ENCODE measurements at regions not wholly inside any gene's neighbourhood (a gene's known extent, or its start where the extent isn't known, plus 50 kb on each side); places are given as distances from the start of the nearest gene placed in this dataset.

DNA sequence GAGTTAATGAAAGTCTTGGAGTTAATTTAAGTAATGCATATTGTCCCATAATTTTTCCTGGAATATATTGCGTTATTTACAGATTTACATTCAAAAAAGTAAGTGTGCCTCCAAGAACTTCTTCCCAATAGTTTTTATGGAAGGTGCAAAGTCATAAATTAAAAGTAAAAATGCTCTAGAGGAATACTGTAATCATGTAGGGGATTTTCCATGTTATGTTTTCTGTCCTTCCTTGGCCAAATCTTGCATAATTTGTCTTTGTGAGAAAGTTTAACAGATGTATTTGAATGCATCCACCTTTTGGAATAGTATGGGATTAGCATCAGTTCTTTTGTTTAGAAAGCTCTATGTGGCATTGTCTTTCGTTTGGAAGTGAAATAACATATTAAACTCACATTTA lies 144.1 kb upstream of the GIMD1 start:
- no peak for DNase-seq

DNA sequence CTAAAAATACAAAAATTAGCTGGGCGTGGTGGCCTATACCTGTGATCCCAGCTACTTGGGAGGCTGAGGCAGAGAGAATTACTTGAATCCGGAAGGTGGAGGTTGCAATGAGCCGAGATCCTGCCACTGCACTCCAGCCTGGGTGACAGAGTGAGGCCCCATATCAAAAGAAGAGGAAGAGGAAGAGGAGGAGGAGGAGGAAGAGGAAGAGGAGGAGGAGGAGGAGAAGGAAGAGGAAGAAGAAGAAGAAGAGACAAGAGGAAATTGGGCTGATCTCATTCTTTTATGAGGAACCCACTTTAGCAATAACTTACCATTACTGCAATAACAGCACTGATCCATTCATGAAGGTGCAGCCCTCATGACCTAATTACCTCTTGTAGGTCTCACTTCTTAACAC lies 138.9 kb upstream of the GIMD1 start:
- DNase-seq, result no peak

DNA sequence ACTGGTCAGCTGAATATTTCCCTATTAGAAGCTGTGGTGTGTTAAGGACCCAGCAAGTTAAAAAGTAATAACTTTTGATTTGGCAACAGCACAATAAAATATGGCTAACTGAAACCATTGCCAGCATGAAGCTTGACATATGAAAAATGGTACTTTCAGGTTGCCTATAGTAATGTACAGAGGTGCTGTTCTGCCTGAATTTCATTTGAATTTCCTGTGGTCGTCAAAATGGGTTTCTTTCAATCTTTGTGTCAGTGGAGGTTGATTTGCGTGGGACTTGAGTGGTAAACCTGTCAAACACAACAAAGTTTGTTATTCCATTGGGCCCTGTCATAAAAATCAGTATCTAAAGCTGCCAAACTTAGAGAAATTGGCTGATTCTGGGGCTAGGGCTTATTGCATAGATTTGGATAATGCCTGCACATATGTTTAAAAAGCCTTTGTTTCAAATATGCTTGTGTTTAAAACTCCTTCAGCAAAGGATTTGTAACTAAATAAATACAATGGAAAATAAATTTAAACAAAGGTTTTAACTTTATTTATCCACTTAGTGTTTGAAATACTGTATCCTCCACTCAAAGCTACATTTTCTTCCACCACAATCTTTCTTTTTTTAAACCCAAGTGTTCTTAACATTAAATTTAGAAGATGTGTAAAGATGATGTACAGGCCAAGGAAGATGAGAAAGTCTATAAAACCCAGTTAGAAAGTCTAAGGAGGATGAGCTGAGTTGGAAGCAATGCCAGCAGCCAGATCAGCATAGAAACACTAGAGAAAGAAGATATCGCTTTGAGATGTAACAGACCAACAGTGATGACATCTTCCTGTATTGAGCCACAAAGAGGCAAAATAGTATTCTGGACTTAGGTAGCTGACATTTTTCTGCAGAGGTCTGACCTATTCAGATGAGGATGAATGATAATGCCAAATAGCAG lies 134.8 kb upstream of the GIMD1 start:
- no peak for DNase-seq

DNA sequence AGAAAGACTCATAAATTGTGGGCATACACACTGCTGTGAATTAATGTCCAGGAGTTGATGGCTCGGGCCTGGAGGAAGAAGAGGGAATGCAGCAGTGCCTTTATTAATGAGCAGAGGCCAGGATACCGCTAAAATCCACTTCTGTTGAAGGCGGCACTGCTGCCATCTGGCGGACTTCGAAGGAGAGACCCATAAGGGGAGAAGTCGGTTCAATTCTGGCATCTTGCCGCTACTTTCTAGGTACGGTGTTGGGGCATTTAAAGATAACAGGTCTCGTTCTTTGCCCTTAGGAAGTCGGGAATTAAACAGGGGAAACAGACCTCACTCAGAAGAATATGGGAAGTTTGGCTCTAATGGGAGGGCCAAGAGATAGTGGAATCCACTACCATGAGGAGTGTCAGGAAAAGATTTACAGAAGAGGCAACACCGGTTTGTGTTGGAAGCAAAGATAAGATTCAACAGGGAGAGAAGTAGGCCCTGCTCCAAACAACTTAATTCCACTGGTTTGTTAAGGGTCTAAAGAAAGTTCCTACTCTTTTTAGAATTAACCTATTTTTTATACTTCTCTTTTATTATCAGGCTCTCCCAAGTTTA lies 133.6 kb upstream of the GIMD1 start:
- DNase-seq, result peak; percentile 17

DNA sequence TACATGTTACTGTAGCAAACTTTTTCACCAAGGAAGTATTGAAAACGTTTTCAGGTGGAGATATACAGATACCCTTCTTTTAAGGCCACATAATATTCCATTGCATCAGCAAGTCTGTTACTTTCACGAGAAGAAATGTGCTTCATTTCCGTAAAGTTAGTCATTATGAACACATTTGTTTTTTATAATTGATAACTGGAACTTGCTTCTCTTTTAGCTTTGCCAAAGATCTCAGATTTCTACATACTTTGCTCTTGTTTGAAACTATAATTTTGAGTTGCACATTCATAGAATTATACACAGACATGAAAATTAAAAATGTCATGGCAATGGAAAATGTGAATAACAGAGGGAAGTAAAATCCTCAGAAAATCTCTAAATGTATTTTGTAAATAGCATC lies 128.7 kb upstream of the GIMD1 start:
- no peak for DNase-seq

DNA sequence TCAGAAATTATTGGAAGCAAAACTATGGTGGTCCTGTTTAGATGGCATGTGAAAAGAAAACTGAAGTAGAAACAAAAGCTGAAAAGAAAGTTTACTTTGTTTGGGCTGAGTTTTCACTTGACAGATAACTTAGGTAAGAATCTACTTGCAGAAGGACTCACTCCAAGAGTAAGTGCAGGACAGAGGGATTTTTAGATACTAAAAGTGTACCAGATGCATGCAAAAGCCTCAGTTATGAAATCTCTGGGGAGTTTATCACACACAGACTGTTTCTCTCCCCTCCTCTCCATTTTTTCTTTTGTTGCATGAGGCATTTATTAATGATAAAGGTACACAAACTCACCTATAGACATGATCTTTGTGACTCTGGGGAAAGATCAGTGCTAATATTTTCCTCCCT lies 127.5 kb upstream of the GIMD1 start:
- no peak for DNase-seq

DNA sequence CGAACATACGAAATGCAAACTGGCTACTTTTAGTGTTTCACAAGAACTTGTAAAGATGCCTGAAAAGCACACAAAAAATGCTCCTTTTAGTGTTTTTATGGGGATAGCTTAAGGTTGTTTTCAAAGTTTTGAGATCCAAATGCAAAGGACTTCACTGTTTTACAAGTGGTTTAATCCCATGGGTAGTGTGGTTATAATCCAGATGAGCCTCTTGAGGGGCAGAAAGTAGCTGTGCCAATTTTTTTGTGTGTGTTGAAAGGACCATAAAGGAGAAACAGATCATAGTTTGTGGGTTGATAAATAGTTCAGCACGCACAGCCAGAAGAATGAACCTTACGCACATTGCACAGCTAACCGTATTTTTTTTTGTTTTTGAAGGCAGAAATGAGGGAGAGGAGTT lies 126.9 kb upstream of the GIMD1 start:
- DNase-seq, result no peak

DNA sequence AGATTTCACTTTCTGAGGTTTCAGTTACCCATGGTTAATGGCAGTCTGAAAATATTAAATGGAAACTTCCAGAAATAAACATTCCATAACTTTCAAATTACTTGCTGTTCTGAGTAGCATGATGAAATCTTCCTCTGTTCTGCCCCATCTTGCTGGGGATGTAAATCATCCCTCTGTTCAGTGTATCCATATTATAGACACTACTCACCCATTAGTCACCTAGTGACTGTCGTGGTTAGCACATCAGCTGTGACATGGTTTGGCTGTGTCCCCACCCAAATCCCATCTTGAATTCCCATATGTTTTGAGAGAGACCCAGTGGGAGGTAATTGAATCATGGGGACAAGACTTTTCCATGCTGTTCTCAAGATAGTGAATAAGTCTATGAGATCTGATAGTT lies 125.5 kb upstream of the GIMD1 start:
- DNase-seq, result no peak

DNA sequence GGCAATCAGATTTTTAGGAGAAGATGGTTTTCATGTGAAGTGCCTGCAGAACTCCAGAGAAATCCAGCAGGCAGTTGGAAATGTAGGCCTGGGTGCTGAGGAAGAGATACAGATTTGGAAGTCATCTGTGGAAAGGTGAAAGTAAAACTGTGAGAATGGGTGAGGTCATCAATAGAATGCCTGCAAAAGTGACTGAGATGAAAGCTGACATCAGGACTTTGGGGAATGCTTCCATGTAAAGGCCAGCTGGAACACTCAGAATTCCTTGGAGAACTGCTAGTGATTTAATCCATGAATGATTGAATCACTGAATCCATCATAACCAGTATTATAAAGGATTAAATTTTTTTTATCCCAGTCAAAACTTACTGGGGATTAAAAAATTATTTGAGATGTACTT lies 124.5 kb upstream of the GIMD1 start:
- DNase-seq, result no peak

DNA sequence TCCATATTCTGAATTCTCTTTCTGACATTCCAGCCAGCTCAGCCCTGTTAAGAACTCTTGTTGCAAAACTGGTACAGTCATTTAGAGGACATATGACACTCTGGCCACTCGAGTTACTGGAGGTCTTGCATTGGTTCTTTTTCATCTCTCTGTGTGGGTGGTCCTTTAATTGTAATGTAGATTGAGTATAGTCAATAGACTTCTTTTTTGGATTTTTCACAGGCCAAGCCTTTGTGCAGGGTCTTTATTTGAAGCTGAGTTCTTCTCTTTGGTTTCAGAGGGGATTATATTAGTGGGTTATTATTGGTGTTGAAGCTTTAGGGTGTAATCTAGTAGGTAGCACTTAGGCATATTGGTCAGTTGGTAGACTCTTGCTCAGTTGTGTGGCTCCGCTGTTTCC lies 118.0 kb upstream of the GIMD1 start:
- DNase-seq, result no peak

DNA sequence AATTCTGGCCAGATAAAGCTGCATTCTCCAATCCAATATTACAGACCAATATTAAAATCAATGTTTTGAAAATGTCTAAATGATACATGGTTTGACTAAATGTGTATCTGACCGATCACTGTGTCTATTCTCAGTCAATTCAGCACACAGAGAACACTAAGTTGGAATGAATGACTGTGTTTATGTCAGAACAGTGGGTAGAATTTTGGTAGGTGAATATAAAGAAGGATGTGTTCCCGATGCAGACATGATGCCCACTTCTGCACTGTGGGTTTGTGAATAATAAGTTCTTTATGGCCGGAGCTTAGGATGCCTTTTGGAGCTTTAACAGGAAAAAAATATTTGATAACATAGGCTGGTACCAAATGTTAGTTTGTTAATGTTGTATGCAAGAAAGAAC lies 113.2 kb upstream of the GIMD1 start:
- no peak for DNase-seq

DNA sequence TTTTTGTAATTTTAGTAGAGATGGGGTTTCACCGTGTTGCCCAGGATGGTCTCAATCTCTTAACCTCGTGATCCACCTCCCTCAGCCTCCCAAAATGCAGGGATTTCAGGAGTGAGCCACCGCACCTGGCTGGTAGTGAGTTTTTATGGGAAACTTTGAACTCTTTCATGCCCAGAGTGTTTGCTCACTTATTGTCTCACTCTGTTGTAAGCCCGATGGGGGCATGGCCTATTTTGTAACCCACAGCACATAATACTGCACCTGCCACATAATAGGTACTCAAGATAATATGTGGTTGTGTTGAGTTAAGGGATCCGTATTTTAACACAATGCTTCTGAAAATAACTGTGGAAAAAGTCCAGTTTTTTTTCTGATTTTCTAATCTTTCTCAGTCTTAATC lies 109.6 kb upstream of the GIMD1 start:
- DNase-seq, result no peak

DNA sequence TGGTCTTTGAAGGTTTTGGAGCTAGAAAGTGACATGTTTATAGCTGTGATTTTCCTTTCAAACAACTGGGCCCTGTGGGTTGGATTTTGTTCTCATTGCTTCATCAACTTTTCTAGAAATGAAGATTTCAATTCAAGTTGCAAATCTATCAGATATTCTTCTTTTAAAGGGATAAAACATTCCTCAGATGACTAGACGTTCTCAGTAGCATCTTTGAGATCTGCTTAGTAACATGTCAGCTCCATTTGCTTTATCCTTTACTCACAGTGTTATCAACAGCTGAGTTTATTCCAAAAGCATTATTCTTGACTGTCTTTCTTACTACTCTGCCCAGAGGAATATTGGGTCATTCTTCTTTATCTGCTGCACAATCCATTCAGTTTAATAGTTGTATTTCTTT lies 108.2 kb upstream of the GIMD1 start:
- DNase-seq, result no peak

DNA sequence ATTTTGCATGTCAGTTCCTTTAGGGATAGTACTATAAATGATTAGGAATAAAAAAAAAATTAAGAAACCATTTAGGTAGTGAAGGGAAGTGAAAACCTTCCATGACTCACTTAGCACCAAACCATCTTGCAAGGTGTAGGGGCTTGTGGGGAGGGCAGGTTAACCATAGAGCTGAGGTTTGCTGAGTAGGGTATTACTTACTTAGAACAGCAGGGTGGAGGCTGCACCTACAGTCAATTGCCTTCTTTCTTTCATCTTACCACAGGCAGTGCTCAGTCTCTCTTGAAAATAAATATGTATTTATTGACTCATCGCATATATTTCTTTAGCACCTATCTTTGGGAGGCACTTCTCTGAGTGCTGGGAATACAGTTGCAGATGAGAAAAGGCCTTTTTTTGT lies 104.9 kb upstream of the GIMD1 start:
- no peak for DNase-seq

DNA sequence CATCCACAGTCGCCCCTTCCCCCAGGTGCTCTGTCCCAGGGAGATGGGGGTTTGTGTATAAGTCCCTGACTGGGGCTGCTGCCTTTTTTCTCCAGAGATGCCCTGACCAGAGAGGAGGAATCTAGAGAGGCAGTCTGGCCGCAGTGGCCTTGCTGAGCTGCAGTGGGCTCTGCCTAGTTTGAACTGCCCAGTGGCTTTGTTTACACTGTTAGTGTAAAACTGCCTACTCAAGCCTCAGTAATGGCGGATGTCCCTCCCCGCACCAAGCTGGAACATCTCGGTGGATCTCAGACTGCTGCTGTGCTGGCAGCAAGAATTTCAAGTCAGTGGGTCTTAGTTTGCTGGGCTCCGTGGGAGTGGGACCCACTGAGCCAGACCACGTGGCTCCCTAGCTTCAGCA lies 102.6 kb upstream of the GIMD1 start:
- no peak for DNase-seq

DNA sequence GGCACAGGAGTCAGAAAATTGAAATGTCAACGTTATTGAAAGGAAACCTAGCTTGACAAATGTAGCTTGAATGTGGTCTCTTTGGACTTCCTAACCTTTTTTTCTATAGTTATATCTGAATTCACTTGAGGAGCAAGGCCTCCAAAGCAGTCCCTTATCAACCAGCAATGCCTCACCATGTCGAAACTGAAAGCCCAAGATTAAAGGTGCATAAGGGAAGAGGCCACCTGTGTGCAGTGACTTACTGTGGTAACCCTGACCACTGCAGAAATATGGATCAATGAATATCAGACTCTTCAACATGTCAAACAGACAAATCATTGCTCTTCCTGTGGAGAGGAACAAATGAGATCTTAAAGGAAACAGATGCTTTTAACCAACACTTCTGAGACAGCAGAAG lies 95.0 kb upstream of the GIMD1 start:
- DNase-seq, result no peak

DNA sequence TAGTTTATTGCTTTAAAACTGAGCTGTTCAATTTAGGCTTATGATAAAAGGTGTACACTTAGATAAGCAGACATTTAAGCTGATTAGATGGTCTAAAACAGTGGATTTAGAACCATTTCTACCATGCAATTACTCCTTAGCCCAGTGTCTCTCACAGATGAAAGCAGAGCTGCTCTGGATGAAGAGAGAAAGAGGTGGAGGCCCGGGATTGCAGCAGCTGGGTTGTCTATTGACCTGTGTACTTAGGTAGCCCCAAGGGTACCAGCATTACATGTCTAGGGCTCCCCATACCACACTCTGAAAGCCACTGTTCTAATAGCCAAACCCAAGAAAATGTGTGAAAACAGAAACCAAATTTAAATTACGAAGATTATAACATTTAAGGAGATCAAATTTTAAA lies 86.0 kb upstream of the GIMD1 start:
- no peak for DNase-seq

DNA sequence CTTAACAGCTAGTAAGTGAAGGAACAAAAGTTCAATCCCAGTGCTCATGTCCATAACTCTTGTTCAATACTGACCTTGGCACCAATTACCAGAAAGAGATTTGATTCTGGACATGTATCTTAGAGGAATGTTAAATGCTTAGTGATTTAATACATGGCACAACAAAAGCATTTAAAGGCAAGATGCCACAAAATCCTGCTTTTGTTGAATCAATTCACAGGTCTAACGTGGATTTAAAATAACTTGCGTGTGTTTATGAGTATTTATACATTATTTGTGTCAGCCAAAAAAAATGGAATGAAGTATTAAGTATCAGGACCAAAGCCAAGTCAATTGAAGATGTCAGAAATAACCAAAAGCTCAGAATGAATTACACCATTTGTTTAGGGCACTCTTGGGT lies 85.4 kb upstream of the GIMD1 start:
- no peak for DNase-seq

DNA sequence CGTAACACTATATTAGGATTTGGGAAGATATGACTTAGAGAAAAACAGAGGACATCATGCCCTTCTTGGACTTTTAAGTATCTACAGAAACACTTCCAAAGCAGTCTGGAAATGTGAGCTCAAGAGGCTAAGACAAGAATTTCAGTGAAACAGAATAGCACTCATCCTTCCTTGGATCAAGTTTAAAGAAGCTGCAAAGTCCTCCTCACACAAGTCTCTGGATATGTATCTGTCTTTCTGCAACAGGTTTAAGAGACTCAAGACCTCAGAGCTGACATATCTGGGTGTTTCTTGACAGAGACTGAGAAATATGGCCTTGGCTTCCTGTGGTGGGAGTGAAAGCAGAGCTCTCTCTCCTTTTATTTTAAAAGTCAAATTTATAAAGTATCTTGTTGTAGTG lies 82.5 kb upstream of the GIMD1 start:
- no peak for DNase-seq

DNA sequence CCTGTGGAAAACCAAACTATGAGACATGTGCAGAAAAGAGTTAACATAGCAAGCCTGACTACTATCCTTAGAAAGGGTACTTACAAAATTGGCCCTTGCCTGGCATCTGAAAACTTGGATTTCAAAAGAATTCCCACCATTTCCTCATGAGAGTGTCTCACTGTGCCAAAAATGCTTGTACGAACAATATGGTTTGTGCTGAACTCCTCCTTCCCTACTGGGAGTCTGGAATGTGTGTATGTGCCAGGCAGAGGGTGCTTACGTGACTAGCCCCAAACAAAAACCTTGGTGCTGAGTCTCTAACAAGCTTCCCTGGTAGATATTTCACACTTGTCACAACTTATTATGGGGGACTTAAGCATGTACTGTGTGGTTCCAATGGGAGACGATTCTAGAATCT lies 81.7 kb upstream of the GIMD1 start:
- no peak for DNase-seq

DNA sequence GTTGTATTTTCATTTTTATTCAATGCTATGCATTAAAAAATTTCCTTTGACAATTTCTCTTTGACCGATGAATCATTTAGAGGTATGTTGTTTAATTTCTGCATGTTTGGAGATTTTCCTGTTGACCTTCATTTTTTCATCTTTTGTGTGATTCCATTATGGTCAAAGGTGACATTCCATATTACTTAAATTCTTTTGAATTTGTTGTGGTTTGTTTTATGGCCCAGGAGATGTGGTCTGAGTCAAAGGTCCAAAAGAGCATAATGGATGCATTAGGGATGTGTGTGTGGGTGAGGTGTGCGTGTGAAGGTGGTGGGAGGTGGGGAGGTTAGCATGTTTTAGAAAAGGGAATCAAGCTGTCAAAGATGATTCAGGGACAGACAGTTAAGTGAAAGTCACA lies 76.0 kb upstream of the GIMD1 start:
- DNase-seq, result no peak

DNA sequence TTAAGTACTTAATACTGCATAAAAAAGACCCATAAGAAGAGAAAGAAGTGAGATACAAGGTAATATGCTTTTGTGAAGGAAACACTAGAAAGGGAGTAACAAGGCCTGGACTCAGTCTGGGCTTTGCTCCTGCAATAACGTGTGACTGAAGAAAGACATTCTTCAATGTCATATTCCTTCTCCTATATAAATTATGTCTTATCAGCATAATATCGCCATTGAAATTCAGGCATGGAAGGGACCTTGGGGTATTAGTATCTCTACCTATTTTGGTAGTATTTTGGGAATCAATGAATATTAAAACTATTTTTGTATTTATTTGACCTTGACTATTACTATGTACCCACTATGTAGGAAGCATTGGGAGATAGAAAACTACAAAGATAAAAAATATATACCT lies 62.2 kb upstream of the GIMD1 start:
- DNase-seq, result no peak

DNA sequence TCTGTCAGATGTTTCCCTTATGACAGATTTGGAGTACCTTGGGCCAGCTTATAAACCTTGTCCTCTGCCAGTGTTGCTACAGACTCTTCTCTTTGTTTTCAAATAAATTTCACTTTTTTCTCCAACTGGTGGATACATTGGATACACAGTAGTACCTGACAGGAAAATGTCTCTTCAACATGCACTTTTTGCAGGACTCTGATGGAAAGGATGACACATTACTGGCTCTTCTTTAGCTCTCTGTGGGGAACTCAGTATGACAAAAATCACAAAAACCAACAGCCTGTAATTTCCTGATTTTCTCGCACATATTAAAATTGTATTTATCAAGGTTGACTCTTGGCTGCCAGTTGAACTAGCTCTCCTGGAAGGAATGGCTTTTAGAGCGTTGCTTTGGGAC lies 61.3 kb upstream of the GIMD1 start:
- DNase-seq, result no peak

DNA sequence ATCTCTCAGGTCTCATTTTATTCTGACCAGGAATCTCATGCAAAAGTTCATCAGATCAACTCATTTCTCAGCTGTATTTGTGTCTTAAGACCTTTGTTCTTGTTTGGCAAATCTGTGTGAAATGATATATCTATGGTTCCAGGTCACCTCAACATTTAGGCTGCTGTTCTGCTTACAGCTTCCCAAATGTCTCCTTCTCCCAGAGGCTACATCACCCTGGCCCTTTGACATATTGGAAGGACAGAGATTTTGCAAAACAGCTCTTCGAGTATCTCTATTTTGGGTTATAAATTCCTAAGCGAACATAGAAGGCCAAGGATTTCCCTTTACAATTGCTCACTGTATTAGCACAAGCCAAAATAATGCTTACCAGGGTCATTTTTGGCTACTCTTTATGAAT lies 57.5 kb upstream of the GIMD1 start:
- no peak for DNase-seq

DNA sequence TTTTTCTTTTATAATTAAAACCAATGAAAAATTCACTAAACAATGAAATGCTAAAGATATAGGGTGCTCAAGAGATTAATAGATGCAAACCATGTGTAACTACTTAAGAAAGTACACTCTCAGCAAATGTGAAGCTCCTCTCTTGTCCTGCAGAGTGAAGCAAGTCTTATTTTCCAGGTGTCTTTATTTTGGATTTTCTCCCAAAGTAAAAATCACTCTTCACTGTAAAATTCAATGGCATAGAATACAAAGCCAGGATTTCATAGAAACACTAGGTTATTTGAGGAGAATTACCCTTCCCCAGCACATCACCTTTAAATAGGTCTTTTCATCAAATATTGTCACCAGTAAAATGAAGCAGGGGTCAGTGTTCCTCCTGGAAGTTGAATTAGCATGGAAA lies 57.0 kb upstream of the GIMD1 start:
- no peak for DNase-seq

Measured in RPMI8226 (cell line).